CD1c-positive myeloid dendritic cell (primary cell): ENCODE measurements at regions not wholly inside any gene's neighbourhood (a gene's known extent, or its start where the extent isn't known, plus 50 kb on each side); places are given as distances from the start of the nearest gene placed in this dataset.
"Not testable (repeated sequence)": the region's sequence is repeated elsewhere in the genome, so short reads cannot be mapped to it uniquely, and the experiment has no call there.

Source experiments
- DNase-seq: peaks from one replicate; pipeline ENCODE4 v3.0.0-alpha.2; 2016; ENCODE audit errors: extremely low spot score

GRCh38 chr3:152578769-152579168, 256.2 kb upstream of the P2RY1 start:
- DNase-seq, result no peak

- no peak for DNase-seq
Measured at GRCh38 chr3:152581951-152582350, 253.0 kb upstream of the P2RY1 start.

- DNase-seq, result no peak
Measured at GRCh38 chr3:152583963-152584362, 251.0 kb upstream of the P2RY1 start.

- DNase-seq, result no peak
Measured at GRCh38 chr3:152586974-152587373, 248.0 kb upstream of the P2RY1 start.

- DNase-seq, result no peak
Measured at GRCh38 chr3:152587861-152588260, 247.1 kb upstream of the P2RY1 start.

- DNase-seq, result peak; percentile 32
Measured at GRCh38 chr3:152589644-152590043, 245.3 kb upstream of the P2RY1 start.

- no peak for DNase-seq
Measured at GRCh38 chr3:152591515-152591914, 243.4 kb upstream of the P2RY1 start.

GRCh38 chr3:152593242-152593641, 241.7 kb upstream of the P2RY1 start:
- no peak for DNase-seq

GRCh38 chr3:152595975-152596821, 238.7 kb upstream of the P2RY1 start:
- DNase-seq, result peak; percentile 60

- DNase-seq, result not testable (repeated sequence)
Measured at GRCh38 chr3:152596832-152597231, 238.1 kb upstream of the P2RY1 start.

GRCh38 chr3:152606146-152606545, 228.8 kb upstream of the P2RY1 start:
- DNase-seq, result no peak

GRCh38 chr3:152607179-152607578, 227.8 kb upstream of the P2RY1 start:
- DNase-seq, result no peak

GRCh38 chr3:152608696-152609594, 226.0 kb upstream of the P2RY1 start:
- no peak for DNase-seq

- DNase-seq, result no peak
Measured at GRCh38 chr3:152609891-152610290, 225.0 kb upstream of the P2RY1 start.

GRCh38 chr3:152610622-152611021, 224.3 kb upstream of the P2RY1 start:
- no peak for DNase-seq

GRCh38 chr3:152611905-152612304, 223.0 kb upstream of the P2RY1 start:
- DNase-seq, result no peak

- no peak for DNase-seq
Measured at GRCh38 chr3:152613851-152614250, 221.1 kb upstream of the P2RY1 start.

- DNase-seq, result no peak
Measured at GRCh38 chr3:152615681-152616080, 219.2 kb upstream of the P2RY1 start.

GRCh38 chr3:152617609-152618008, 217.3 kb upstream of the P2RY1 start:
- no peak for DNase-seq

- no peak for DNase-seq
Measured at GRCh38 chr3:152618529-152618928, 216.4 kb upstream of the P2RY1 start.

GRCh38 chr3:152619691-152620090, 215.2 kb upstream of the P2RY1 start:
- DNase-seq, result no peak

GRCh38 chr3:152620395-152620794, 214.5 kb upstream of the P2RY1 start:
- DNase-seq, result no peak
